ENCODE measurements at regions not wholly inside any gene's neighbourhood (a gene's known extent, or its start where the extent isn't known, plus 50 kb on each side); places are given as distances from the start of the nearest gene placed in this dataset.

- no peak for TF ChIP-seq CTCF (IDR thresholded peaks at IDR 0.05)
- TF ChIP-seq RAD21 (IDR thresholded peaks at IDR 0.05; ENCODE audit: low read length), result no peak
- TF ChIP-seq EZH2phosphoT487 (IDR thresholded peaks at IDR 0.05; ENCODE audit: borderline replicate concordance, low read depth), result no peak
- TF ChIP-seq GABPA (IDR thresholded peaks at IDR 0.05; ENCODE audit: low read depth), result no peak
- TF ChIP-seq POLR2AphosphoS5 (IDR thresholded peaks at IDR 0.05; ENCODE audit: low read depth, low read length), result no peak
- TF ChIP-seq NFIC (IDR thresholded peaks at IDR 0.05; ENCODE audit: borderline replicate concordance), result no peak
- TF ChIP-seq RFX5 (IDR thresholded peaks at IDR 0.05; ENCODE audit: low read length), result no peak
- no peak for TF ChIP-seq GATA2 (CRISPR knock-in tag; IDR thresholded peaks at IDR 0.05)
- TF ChIP-seq TCF12 (IDR thresholded peaks at IDR 0.05), result no peak
- TF ChIP-seq MAX (IDR thresholded peaks at IDR 0.05; ENCODE audit: low read depth), result no peak
- TF ChIP-seq JUND (IDR thresholded peaks at IDR 0.05), result no peak
- TF ChIP-seq, protein P1, sequence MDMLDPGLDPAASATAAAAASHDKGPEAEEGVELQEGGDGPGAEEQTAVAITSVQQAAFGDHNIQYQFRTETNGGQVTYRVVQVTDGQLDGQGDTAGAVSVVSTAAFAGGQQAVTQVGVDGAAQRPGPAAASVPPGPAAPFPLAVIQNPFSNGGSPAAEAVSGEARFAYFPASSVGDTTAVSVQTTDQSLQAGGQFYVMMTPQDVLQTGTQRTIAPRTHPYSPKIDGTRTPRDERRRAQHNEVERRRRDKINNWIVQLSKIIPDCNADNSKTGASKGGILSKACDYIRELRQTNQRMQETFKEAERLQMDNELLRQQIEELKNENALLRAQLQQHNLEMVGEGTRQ (IDR thresholded peaks at IDR 0.05; ENCODE audit: borderline replicate concordance, low read depth, low read length), result no peak
Observed at GRCh38 chr13:72346716-72347115, 380.7 kb downstream of the MZT1 start.

Measured in SK-N-SH (cell line).